H9 (cell line): ENCODE measurements at regions not wholly inside any gene's neighbourhood (a gene's known extent, or its start where the extent isn't known, plus 50 kb on each side); places are given as distances from the start of the nearest gene placed in this dataset.

Source experiments
- DNase-seq: peaks from one replicate; pipeline ENCODE4 v3.0.0-alpha.2; 2017
- H2AFZ ChIP-seq: one replicate; pipeline ENCODE4 v1.6.1; 2013; ENCODE audit warnings: mild to moderate bottlenecking, low read length, control low read depth, moderate library complexity
- H2AK5ac ChIP-seq: 2 replicates; pipeline ENCODE4 v1.6.1; 2013; ENCODE audit warnings: low read length, control low read depth, mixed read lengths; ENCODE audit not compliant: insufficient read length
- H2BK120ac ChIP-seq: one replicate; pipeline ENCODE4 v1.6.1; 2013; ENCODE audit warnings: low read depth, mild to moderate bottlenecking, low read length, control low read depth, inconsistent platforms; ENCODE audit not compliant: poor library complexity, severe bottlenecking
- H2BK12ac ChIP-seq: 2 replicates; pipeline ENCODE4 v1.6.1; 2013; ENCODE audit warnings: low read length, control low read depth, mixed read lengths, low read depth; ENCODE audit not compliant: insufficient read length
- H2BK15ac ChIP-seq: 2 replicates; pipeline ENCODE4 v1.6.1; 2013; ENCODE audit warnings: low read depth, low read length, control low read depth
- H2BK20ac ChIP-seq: one replicate; pipeline ENCODE4 v1.6.1; 2013; ENCODE audit warnings: low read depth, mild to moderate bottlenecking, low read length, control low read depth, inconsistent platforms; ENCODE audit not compliant: poor library complexity, severe bottlenecking
- H2BK5ac ChIP-seq: 2 replicates; pipeline ENCODE4 v1.6.1; 2013; ENCODE audit warnings: low read length, control low read depth, mixed read lengths; ENCODE audit not compliant: insufficient read length
- H3K14ac ChIP-seq: 2 replicates; pipeline ENCODE4 v1.6.1; 2013; ENCODE audit warnings: low read length, control low read depth; ENCODE audit not compliant: insufficient read depth
- H3K18ac ChIP-seq: 2 replicates; pipeline ENCODE4 v1.6.1; 2013; ENCODE audit warnings: low read depth, mild to moderate bottlenecking, mixed read lengths, low read length, control low read depth; ENCODE audit not compliant: insufficient read length
- H3K23ac ChIP-seq: 2 replicates; pipeline ENCODE4 v1.6.1; 2013; ENCODE audit warnings: low read length, control low read depth, mixed read lengths, low read depth; ENCODE audit not compliant: insufficient read length
- H3K23me2 ChIP-seq: 2 replicates; pipeline ENCODE4 v1.6.1; 2013; ENCODE audit warnings: low read depth, mild to moderate bottlenecking, mixed read lengths, low read length, control low read depth; ENCODE audit not compliant: insufficient read length, poor library complexity, severe bottlenecking
- H3K27ac ChIP-seq: 2 replicates; pipeline ENCODE4 v1.5.1; 2013; ENCODE audit warnings: low read length, control low read depth, mixed read lengths, low read depth; ENCODE audit not compliant: insufficient read length
- H3K27me3 ChIP-seq: 2 replicates; pipeline ENCODE4 v1.6.1; 2013; ENCODE audit warnings: low read length, control low read depth, inconsistent platforms; ENCODE audit not compliant: insufficient read depth
- H3K4ac ChIP-seq: 2 replicates; pipeline ENCODE4 v1.6.1; 2013; ENCODE audit warnings: low read depth, mild to moderate bottlenecking, control low read depth, inconsistent platforms, low read length, moderate library complexity
- H3K4me1 ChIP-seq: 2 replicates; pipeline ENCODE4 v1.6.1; 2013; ENCODE audit warnings: low read length, control low read depth, inconsistent platforms; ENCODE audit not compliant: insufficient read depth
- H3K4me2 ChIP-seq: 2 replicates; pipeline ENCODE4 v1.6.1; 2013; ENCODE audit warnings: low read length, control low read depth, mixed read lengths; ENCODE audit not compliant: insufficient read length, insufficient read depth
- H3K56ac ChIP-seq: 2 replicates; pipeline ENCODE4 v1.6.1; 2013; ENCODE audit warnings: low read depth, mild to moderate bottlenecking, mixed read lengths, low read length, control low read depth; ENCODE audit not compliant: insufficient read length
- H3K79me1 ChIP-seq: 2 replicates; pipeline ENCODE4 v1.6.1; 2013; ENCODE audit warnings: low read depth, mild to moderate bottlenecking, moderate library complexity, low read length, control low read depth, inconsistent platforms; ENCODE audit not compliant: insufficient read depth, poor library complexity, severe bottlenecking
- H3K79me2 ChIP-seq: 2 replicates; pipeline ENCODE4 v1.6.1; 2013; ENCODE audit warnings: low read length, control low read depth, inconsistent platforms; ENCODE audit not compliant: insufficient read depth
- H3K9ac ChIP-seq: 2 replicates; pipeline ENCODE4 v1.6.1; 2013; ENCODE audit warnings: low read length, control low read depth, mixed read lengths; ENCODE audit not compliant: insufficient read length; ENCODE audit errors: extremely low read depth
- H3K9me3 ChIP-seq: one replicate; pipeline ENCODE4 v1.6.1; 2013; ENCODE audit warnings: low read depth, low read length, inconsistent platforms; ENCODE audit not compliant: control insufficient read depth
- H3T11ph ChIP-seq: one replicate; pipeline ENCODE4 v1.6.1; 2013; ENCODE audit warnings: mild to moderate bottlenecking, low read length, control low read depth, inconsistent platforms
- H4K20me1 ChIP-seq: one replicate; pipeline ENCODE4 v1.6.1; 2013; ENCODE audit not compliant: control insufficient read depth, insufficient read length, insufficient read depth
- H4K5ac ChIP-seq: 2 replicates; pipeline ENCODE4 v1.6.1; 2013; ENCODE audit warnings: low read depth, mild to moderate bottlenecking, mixed read lengths, low read length, control low read depth; ENCODE audit not compliant: insufficient read length
- H4K8ac ChIP-seq: replicated peaks from 2 replicates; pipeline ENCODE4 v1.6.1; 2013; ENCODE audit warnings: low read length, control low read depth, mixed read lengths, low read depth; ENCODE audit not compliant: insufficient read length
- H4K91ac ChIP-seq: 2 replicates; pipeline ENCODE4 v1.6.1; 2013; ENCODE audit warnings: low read depth, mild to moderate bottlenecking, moderate library complexity, mixed read lengths, low read length, control low read depth; ENCODE audit not compliant: insufficient read length
- H3K27ac Mint-ChIP-seq, 3 experiments: 2 replicates in 2 of 3; 3 replicates in 1 of 3; pipeline ENCODE4 v1.8.0; 2020 to 2021; ENCODE audit warnings: mixed read lengths in 3 of 3, mild to moderate bottlenecking in 1 of 3, moderate library complexity in 1 of 3
- H3K27me3 Mint-ChIP-seq: 2 replicates; pipeline ENCODE4 v1.8.0; 2021; ENCODE audit warnings: low read depth, mild to moderate bottlenecking, moderate library complexity, mixed read lengths
- H3K36me3 Mint-ChIP-seq, 3 experiments: 2 replicates in 2 of 3; 3 replicates in 1 of 3; pipeline ENCODE4 v1.8.0; 2020 to 2021; ENCODE audit warnings: low read depth in 3 of 3, mixed read lengths in 3 of 3; ENCODE audit not compliant: insufficient read depth in 1 of 3
- H3K4me1 Mint-ChIP-seq, 2 experiments: 2 replicates each; pipeline ENCODE4 v1.8.0; 2020; ENCODE audit warnings: mixed read lengths in 2 of 2
- H3K4me3 Mint-ChIP-seq, 2 experiments: 2 replicates in 1 of 2; 3 replicates in 1 of 2; pipeline ENCODE4 v1.8.0; 2020 to 2021; ENCODE audit warnings: mild to moderate bottlenecking in 2 of 2, mixed read lengths in 2 of 2, moderate library complexity in 1 of 2
- H3K9me3 Mint-ChIP-seq, 2 experiments: 2 replicates in 1 of 2; 3 replicates in 1 of 2; pipeline ENCODE4 v1.8.0; 2020; ENCODE audit warnings: mild to moderate bottlenecking in 2 of 2, mixed read lengths in 2 of 2, moderate library complexity in 1 of 2
- WGBS: extraction: QIAGEN DNeasy Blood & Tissue Kit; methylation state at CpG from one replicate; pipeline ENCODE4 v1.1.7; 2013; ENCODE audit warnings: missing lambda C conversion rate, low lambda C conversion rate, mixed read lengths; ENCODE audit not compliant: insufficient read length; ENCODE audit errors: extremely low coverage; 5-methylcytosine and 5-hydroxymethylcytosine counted together
- TF ChIP-seq, protein P1 (sequence below): fragments of 200-600 bp; sonication (generic); conservative IDR thresholded peaks from 3 replicates; pipeline ENCODE4 v1.8.0; 2021; ENCODE audit warnings: antibody characterized with exemption, mild to moderate bottlenecking

DNA sequence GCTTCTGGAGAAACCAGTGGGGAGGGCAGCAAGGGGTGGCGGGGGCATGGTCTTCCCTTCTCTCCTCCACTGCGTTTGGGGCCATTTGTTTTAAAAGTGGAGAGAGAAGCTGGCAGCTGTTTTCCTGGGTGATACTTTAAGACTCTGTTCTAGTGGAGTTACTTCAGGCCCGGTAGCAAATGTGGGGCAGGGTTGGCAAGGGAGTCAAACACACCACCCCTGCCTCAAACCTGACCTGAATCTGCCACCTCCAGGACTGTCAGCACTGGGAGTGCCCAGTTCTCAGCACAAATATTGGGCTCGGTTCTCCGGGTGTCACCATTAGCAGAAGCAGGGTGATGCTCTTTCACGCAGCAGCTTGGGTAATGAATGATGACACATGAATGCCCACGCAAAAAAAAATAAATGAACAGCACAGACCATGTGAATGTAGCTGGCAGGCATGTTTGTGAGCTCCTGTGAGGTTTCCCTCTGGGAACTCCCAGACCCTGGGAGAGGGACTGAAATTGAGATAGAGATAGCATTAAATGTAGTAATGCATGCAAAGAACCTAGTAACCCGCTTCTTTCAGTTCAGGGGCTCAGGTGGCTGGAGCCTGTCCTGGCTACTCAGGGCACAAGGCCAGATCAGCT, 424.0 kb downstream of the MCTP2 start:
- no peak overlapping the region for H2AK5ac ChIP-seq
- H3K9me3 ChIP-seq: no peaks in the 10 kb centered on the region
- H3K79me2 ChIP-seq: no peaks in the 10 kb centered on the region
- WGBS: no CpG with 5 or more reads among the region's 8 CpGs
- no peak overlapping the region for H3K4ac ChIP-seq
- H4K5ac ChIP-seq: no peak overlapping the region
- H3T11ph ChIP-seq: no peak overlapping the region
- no peak overlapping the region for H2BK15ac ChIP-seq
- H2AFZ ChIP-seq: no peak overlapping the region
- H3K14ac ChIP-seq: no peak overlapping the region
- no peak overlapping the region for H2BK20ac ChIP-seq
- TF ChIP-seq, protein P1, sequence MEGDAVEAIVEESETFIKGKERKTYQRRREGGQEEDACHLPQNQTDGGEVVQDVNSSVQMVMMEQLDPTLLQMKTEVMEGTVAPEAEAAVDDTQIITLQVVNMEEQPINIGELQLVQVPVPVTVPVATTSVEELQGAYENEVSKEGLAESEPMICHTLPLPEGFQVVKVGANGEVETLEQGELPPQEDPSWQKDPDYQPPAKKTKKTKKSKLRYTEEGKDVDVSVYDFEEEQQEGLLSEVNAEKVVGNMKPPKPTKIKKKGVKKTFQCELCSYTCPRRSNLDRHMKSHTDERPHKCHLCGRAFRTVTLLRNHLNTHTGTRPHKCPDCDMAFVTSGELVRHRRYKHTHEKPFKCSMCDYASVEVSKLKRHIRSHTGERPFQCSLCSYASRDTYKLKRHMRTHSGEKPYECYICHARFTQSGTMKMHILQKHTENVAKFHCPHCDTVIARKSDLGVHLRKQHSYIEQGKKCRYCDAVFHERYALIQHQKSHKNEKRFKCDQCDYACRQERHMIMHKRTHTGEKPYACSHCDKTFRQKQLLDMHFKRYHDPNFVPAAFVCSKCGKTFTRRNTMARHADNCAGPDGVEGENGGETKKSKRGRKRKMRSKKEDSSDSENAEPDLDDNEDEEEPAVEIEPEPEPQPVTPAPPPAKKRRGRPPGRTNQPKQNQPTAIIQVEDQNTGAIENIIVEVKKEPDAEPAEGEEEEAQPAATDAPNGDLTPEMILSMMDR: no peak
- no peaks in the 10 kb centered on the region for H4K20me1 ChIP-seq
- Mint-ChIP-seq H3K4me3 (no peak overlapping the region), H3K27me3 (no peaks in the 10 kb centered on the region; the same call in 1 of the 2 replicates), H3K36me3 (no peaks in the 10 kb centered on the region), H3K27ac (no peak overlapping the region; a peak in 1 of 7 replicates), H3K9me3 (no peaks in the 10 kb centered on the region), H3K4me1 (peaks cover 11 to 13% of the 10 kb centered on the region in 2 experiments)
- H3K79me1 ChIP-seq: no peaks in the 10 kb centered on the region
- H4K91ac ChIP-seq: no peak overlapping the region
- H3K56ac ChIP-seq: no peak overlapping the region
- no peak overlapping the region for H4K8ac ChIP-seq
- H3K23me2 ChIP-seq: no peaks in the 10 kb centered on the region
- H3K4me2 ChIP-seq: no peak overlapping the region
- no peak overlapping the region for H3K9ac ChIP-seq
- H2BK5ac ChIP-seq: no peak overlapping the region
- no peaks in the 10 kb centered on the region for H3K27me3 ChIP-seq
- H3K18ac ChIP-seq: no peak overlapping the region
- H2BK120ac ChIP-seq: no peak overlapping the region
- no peaks in the 10 kb centered on the region for H3K4me1 ChIP-seq
- H2BK12ac ChIP-seq: no peak overlapping the region
- no peak overlapping the region for H3K23ac ChIP-seq
- DNase-seq: no peak
- no peak overlapping the region for H3K27ac ChIP-seq
